Sigmoid colon (tissue), 4 donors: ENCODE measurements at regions not wholly inside any gene's neighbourhood (a gene's known extent, or its start where the extent isn't known, plus 50 kb on each side); places are given as distances from the start of the nearest gene placed in this dataset.

Experiments used
- POLR2A ChIP-seq, 2 donors: fragments of 450-650 bp; IDR thresholded peaks; one replicate each; pipeline ENCODE4 v1.6.1; 2016; ENCODE audit warnings: antibody characterized with exemption in 2 of 2, mild to moderate bottlenecking in 2 of 2, moderate library complexity in 2 of 2
- POLR2AphosphoS5 ChIP-seq, 4 donors: sonication (generic); formaldehyde crosslinking; IDR thresholded peaks; one replicate each; pipeline ENCODE4 v1.6.1; 2017; ENCODE audit warnings: antibody characterized with exemption in 4 of 4
- TF ChIP-seq, protein P1 (sequence below), 4 experiments: fragments of 450-650 bp in 3 of 4; fragments of 200-600 bp in 1 of 4; IDR thresholded peaks; one replicate each; pipeline ENCODE4 v1.5.1; 2016 to 2019; ENCODE audit warnings: antibody characterized with exemption in 4 of 4, mild to moderate bottlenecking in 3 of 4, moderate library complexity in 2 of 4

DNA sequence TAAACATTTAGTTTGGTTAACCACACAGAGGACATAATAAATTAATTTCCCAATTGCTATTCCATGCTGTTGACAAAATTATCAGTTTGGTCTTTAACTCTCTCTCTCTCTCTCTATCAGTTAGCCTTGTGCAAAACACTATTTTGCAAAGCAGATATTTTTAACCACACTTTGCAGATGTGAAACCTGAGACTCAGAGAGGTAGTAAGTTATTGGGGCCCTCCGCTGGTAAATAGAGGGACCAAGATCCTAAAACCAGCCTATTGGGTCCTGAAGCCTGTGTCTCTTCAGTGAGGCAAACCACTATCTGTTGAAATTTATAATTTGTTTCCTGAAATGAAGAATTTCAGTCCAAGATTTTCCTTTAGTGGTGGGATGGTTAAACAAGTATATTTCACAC is 231.0 kb downstream of the SOD2 start:
- TF ChIP-seq, protein P1, sequence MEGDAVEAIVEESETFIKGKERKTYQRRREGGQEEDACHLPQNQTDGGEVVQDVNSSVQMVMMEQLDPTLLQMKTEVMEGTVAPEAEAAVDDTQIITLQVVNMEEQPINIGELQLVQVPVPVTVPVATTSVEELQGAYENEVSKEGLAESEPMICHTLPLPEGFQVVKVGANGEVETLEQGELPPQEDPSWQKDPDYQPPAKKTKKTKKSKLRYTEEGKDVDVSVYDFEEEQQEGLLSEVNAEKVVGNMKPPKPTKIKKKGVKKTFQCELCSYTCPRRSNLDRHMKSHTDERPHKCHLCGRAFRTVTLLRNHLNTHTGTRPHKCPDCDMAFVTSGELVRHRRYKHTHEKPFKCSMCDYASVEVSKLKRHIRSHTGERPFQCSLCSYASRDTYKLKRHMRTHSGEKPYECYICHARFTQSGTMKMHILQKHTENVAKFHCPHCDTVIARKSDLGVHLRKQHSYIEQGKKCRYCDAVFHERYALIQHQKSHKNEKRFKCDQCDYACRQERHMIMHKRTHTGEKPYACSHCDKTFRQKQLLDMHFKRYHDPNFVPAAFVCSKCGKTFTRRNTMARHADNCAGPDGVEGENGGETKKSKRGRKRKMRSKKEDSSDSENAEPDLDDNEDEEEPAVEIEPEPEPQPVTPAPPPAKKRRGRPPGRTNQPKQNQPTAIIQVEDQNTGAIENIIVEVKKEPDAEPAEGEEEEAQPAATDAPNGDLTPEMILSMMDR (IDR thresholded peaks at IDR 0.05): no peak
- TF ChIP-seq POLR2AphosphoS5 (IDR thresholded peaks at IDR 0.05) (no peak), POLR2A (IDR thresholded peaks at IDR 0.05) (no peak)
